HG03439 (cell line): ENCODE measurements at regions not wholly inside any gene's neighbourhood (a gene's known extent, or its start where the extent isn't known, plus 50 kb on each side); places are given as distances from the start of the nearest gene placed in this dataset.
"Not testable (repeated sequence)": the region's sequence is repeated elsewhere in the genome, so short reads cannot be mapped to it uniquely, and the experiment has no call there.

Experiments used
- ATAC-seq: cut with Tn5 transposase; IDR thresholded peaks from one replicate; pipeline ENCODE4 v1.9.1; 2021; ENCODE audit warnings: mild to moderate bottlenecking, moderate library complexity; ENCODE audit not compliant: unreplicated experiment

DNA sequence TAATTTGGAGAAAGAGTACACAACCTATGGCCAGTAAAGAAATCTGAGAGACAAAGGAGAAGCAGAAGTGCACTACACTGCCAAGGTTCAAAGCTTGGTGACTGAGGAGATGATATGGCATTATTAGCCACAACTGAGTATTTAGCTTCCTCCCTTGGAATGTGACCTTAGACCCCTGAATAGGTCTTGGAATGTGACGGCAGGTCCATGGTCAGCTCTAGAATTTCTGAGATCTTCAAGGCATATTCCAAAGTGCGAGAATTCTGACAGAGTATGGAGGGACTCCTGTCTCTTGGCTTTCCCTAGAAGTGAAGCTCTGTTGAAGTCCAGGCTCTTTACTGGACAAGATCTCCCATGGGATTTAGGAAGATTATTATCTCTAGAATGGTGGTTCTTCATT is 130.0 kb upstream of the FN1 start:
- no peak for ATAC-seq

DNA sequence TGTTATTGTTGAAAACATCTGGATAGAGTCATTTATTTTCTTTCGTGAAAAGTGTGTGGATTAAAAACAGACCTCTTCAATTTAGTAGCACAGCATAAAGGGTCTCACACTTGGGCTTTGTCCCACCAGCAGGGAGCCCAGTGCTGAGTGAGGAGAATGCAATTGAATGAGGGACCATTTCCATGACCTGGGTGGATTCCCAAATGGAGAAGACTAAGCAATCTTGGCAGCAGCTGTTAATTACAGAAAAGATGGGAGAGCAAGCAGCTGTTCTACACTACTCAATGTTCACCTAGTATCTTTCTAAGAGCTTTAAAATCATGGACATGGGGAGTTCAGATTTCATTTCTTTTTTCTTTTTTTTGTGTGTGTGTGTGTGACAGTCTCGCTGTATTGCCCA is 121.8 kb upstream of the FN1 start:
- ATAC-seq, result no peak

DNA sequence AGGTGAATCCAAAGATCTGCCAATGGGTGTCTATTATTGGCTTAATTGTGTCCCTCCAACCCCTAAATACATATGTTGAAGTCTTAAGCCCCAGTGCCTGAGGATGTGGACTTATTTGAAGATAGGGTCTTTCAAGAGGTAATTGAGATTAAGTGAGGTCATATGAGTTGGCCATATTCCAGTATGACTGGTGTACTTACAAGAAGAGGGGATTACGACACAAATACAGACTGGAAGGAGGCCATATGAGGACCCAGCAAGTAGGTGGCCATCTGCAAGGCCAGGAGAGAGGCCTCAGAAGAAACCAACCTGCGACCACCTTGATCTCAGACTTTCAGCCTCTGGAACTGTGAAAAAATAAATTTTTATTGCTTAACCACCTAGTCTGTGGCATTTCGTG is 121.1 kb upstream of the FN1 start:
- no peak for ATAC-seq

DNA sequence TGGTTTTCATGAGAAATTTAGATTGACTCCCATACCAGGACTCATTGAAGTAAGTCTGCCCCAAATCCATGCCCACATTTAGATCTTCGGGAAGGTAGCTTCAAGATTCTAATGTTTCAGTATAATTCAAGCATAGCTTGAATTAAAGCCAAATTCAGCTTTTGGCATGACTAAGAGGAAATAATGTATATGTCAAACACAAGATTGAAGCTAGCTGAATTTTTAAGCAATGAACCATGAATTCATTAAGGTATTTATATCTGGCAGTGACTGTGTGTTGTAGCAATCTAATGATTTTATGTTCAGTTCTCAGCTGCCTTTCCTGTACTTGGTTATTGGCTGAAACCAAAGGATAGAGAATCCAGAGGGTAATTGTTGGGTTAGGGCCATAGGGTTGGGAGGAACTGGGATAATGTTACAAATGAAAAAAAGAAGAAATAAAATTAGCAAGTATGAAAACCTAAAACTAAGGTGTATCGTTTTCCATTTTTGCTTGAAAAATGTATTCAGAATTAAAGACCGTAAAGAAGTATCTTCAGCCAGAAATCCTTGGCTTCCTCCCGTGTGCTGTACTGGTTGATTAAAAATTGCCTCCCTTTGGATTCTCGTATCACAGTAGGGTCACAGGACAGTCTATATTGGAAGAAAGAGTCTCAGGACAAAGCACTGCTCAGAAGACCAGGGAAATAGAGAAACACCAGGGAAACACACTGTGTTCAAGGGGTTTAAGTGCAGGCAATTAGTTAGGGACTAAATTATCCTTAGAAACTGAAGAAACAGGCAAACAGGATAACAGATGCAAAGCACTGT is 119.0 kb upstream of the FN1 start:
- ATAC-seq, result no peak

DNA sequence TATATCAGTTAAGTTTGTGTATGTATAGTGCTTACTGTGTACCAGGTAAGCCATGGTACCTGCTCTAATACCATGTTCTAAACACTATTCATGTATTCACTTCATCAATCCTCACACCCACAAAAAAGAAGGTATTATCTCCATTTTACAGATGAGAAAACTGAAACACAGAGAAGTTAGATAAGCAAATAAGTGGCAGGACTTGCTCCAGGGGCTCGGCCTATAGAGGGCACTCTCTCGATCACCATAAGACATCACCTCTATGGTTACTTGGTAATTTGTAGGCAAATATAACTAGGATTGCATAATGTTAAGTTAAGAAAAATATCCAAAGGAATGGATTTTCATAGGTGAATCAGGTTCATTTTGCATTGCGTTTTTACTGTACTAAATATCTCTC is 118.1 kb upstream of the FN1 start:
- ATAC-seq, result no peak

DNA sequence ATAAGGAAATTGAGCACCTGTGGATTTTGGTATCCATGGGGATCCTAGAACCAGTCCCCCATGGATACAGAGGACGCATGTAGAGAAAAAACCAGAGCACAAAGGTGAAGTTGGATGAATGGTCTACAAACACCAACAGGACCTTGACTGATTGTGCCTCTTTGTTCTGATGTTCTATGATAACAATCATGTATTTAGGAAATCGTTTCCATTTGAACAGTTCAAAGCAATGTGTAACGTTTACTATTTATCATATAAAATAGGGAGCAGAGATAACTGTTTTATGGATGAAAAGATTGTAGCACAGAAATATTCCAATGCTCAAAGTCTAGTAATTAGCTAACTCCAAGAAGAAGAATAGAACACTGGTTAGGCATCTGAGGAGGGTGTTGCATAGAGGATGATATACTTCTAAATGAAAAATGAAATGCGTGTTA is 116.3 kb upstream of the FN1 start:
- no peak for ATAC-seq

DNA sequence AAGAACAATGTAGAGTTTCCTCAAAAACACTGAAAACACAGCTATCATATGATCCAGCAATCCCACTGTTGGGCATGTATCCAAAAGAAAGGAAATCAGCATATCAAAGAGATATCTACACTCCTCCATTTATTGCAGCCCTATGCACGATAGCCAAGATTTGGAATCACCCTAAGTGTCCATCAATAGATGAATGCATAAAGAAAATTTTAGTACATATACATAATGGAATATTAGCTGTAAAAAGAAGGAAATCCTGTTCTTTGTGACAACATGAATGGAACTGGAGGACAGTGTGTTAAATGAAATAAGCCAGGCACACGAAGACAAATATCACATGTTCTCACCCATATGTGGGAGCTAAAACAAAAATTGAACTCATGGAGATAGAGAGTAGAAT is 114.5 kb upstream of the FN1 start:
- ATAC-seq, result no peak

DNA sequence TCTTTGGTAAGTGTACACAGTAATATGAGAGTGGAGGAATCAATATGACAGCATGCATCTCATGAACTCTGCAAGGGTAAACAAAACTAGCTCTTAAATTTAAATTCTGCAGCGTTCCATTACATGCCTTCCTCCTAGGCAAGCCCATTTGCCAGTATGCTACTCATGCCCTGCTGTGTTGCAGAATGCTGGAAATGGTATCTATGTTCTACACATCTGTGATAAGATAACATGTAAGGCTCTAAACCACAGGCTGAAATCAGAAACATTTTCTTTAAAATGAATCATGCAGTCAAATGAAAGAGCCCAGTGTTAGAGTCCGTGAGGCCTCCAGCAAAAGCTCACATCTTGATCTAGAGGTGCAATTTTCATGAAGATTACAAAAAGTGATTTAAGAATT is 112.8 kb upstream of the FN1 start:
- no peak for ATAC-seq

DNA sequence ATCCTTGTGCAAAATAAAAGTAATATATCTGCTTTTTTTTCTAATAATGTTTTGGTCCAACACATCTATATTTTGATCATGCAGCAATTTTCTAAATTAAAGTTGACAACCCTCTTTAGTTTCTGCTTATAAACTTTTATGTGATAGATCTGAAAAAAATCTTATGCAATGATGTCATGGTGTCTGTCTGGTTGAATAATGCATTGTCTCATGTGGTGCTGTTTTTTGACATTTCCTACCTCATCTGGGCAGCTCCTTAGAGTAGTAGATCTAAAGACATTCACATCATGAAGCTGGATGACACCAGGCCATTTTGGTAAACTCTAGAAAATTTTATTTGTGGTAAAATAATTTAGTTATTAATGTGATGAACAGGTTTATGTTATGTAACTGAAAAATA is 106.8 kb upstream of the FN1 start:
- ATAC-seq, result no peak

DNA sequence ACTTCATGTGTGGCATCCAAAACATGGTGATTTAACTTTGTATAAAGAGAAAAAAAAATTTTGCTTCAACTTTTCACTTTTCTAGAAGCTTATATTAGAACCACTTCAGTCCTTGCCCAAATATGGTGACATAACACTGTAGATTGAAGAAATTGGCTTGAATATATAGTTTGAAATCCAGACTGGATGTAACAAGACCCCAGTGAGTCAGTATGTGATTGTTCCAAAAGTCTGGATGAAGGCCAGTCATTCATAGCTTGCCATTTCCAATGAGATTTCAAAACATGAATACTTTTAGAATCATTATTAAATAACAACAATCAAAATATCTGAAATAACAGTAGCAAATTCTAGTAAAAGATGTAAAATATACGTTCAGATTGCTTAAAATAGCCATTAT is 104.8 kb upstream of the FN1 start:
- ATAC-seq, result no peak

DNA sequence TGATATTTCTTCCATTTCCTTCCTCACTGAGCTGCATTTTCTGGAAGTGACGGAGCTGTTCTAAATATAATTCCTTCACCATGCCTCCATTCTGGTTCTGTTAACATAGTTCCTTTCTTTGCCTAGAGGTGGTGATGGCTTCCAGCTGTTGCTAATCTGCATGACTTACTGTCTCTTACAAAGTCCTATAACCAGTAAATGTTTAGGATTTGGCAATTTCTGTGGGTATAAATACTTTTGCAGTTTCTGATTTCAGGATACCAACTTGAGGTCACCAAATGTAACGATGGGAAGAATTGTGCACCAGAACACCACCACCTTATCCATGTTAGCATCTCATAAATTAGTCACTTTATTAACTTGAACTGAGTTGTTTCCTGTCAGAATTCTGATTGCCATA is 101.7 kb upstream of the FN1 start:
- ATAC-seq, result no peak

DNA sequence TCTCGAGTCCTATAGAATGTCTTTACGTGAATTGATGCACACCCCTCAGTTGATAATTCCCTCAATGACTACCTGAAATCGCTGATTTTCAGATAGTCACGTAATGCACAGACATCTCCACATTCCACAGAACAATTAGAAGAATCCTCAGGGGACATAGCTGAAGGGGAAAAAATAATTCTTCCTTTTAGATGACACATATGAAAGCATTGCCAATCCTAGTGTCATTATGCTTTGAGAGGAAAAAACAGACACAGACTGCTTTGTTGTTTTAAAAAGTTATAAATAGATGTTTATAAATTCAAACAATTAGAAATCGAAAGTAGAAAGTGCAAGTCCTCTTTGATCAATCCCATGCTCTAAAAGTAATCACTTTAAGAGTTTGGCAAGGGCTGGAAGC is 100.6 kb upstream of the FN1 start:
- ATAC-seq, result no peak

DNA sequence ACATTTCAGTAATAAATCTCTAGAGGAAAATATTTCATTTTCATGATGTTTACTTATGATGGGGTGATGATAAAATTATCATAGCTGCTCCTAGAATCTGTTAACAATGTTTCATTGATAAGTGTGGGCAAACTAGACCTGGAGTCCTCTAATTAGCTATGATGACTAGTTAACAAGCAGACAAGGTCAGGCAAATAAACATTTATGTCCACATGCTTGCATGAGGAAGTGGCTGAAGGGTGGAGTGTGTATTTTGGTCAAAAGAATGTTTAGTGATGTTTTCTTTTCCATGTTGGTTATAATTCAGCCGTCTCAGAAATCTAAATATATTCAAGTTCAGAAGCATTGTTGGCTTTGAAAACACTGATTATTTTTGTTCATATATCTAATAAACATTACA is 99.9 kb upstream of the FN1 start:
- ATAC-seq, result no peak

DNA sequence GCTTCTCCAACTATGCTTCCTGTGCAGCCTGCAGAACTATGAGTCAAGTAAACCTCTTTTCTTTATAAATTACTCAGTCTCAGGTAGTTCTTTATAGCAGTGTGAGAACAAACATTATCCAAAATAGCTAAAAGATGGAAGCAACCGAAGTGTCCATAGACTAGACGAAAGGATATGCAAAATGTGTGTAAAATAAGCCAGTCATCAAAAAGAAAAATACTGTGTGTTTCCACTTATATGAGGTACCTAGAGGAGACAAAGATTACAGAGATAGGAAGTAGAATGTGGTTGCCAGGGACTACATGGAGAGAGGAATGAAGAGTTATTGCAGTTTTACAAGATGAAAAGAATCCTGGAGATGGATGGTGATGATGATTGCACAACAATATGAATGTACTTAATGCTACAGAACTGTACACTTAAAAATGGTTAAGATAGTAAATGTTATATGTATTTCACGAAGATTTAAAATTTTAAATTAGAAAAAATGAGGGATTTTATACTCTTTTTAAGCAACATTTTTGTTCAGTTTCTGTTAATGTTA is 99.3 kb upstream of the FN1 start:
- ATAC-seq, result no peak

DNA sequence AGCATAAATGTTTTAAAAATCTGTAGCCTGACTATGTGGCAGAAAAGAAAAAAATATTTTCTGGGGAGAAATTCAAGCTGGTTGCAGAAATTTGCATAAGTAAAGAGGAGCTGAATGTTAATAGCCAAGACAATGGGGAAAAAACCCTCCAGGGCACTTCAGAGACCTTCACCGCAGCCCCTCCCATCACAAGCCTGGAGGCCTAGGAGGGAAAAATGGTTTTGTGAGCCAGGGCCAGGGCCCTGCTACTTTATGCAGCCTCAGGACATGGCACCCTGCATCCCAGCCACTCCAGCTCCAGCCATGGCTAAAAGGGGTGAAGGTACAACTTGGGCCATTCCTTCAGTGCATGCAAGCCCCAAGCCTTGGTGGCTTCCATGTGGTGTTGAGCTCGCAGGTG is 97.8 kb upstream of the FN1 start:
- not testable (repeated sequence) for ATAC-seq

DNA sequence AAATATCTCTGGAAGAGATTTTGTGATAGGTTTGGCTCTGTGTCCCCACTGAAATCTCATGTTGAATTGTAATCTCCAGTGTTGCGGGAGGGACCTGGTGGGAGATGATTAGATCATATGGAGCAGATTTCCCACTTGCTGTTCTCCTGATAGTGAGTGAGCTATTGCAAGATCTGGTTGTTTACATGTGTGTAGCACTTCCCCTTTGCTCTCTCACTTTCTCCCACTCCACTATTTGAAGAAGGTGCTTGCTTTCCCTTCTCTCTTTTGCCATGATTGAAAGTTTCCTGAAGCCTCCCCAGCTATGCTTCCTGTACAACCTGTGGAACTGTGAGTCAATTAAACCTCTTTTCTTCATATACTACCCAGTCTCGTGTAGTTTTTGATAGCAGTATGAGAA is 97.0 kb upstream of the FN1 start:
- ATAC-seq, result no peak

DNA sequence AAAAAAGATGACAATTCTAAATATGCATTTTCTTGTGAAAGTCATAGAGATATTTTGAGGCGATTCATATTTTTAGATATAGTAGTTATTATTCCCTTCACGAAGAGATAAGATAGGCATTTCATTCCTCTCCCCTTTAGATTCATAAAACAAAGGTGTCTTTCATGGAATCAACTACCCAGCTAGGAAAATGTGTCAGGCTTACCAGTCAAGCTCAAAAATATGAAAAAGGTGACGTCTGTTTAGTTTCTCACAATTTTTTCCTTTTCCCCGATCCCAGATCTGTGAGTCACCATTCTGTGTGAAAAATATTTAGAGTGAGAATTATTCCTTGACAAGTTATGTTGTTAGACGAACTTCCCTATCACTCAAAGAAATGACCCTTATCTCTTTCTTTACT is 95.4 kb upstream of the FN1 start:
- no peak for ATAC-seq

DNA sequence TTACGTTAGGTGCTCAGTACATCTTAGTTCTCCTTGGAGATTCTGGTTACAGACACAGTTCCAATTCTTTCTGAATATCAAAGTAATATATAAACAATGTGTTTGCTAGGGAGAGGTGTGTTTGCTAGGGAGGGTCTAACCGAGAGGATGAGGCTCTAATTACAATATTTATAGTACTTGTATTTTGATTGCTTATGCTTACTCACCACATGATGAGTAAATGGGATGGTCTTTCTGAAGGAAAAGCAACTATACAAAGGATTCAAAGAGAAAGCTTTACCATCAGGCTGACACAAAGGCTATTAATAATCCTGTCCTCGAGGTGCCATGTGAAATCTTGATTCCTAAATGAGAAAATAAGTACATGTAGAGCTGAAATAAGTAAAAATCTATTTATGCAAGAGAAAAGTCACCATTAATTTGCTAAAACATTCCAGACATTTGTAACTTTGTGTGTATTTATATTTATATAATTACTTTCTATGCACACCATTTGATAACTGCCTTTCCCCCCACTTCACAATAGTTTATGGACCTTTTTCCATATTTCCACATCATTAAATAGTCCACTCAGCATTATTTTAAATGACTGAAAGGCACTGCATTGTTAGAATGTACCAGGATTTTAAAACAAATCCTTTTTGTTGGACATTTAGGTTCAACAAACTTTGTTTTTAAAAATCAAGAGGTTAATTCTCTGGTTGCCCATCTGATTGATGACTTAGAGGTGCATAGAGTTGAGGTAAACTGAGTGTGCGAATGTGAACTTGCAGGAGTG is 94.5 kb upstream of the FN1 start:
- ATAC-seq, result no peak

DNA sequence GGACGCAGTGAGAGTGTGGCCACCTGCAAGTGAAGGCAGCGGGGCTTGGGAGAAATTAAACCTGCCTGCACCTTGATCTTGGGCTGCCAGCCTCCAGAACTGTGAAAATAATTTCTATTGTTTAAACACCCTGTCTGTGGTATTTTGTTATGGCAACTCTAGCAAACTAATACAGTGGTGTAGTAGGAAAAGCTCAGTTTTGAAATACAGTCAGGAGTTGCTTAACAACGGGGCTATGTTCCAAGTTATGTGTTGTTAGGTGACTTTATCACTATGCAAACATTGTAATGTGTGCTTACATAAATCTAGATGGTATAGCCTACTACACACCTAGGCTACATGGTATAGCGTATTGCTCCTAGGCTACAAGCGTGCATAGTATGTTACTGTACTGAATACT is 93.4 kb upstream of the FN1 start:
- ATAC-seq, result no peak

DNA sequence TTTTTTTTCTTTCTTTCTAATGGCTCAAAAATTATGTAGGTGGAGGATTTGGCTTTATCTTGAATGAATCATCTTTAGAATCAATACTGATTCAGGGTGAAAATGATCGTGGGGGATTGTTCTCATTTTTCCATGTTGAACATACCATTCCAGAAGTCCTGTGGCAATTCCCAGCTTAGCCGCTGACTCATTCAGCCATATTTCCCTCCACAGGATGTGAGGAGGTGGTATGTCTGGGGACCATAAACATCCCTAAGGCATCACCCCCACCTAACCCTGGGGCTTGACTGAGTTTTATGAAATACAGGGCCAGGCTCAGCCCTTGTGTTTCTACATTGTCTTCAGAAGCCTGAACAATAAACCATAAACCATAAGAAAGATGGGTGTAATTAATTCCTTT is 92.7 kb upstream of the FN1 start:
- ATAC-seq, result no peak

DNA sequence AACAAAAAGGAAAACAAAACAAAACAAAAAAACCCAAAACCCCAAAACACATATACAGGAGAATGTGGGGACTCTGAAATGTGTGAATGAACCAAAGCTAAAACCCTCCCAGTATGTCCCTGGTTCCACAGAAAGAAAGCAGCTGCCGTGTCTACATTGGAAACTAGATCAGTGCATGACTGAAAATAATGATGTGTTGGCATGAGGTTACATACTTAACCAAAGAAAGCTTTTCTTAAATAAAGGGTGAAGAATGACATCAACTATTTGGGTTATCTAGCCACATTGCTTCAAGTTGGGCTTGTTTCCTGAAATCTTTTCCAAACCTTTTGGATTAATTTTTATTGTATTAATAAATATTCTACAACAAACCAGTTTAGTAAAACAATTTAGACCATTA is 91.9 kb upstream of the FN1 start:
- ATAC-seq, result no peak

DNA sequence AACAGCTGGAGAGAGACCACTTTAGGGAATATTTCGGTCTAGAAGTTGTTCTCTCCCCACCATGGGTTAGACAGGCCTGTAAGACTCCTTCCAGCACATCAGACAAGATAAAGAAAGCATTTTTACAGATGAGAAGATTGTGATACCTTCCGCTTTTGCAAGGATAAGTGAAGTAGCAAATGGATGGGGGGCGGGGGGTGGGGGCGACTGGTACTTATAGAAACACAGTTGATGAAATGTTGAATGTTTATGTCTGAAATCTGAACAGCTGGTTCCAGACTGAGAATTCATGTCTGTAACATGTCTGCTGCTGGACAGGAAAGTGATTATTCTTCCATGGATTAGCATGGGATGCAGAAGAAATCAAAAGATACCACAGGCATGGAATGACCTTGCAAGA is 90.5 kb upstream of the FN1 start:
- ATAC-seq, result no peak
